Progenitor cell of endocrine pancreas (in vitro differentiated cells): ENCODE measurements at regions not wholly inside any gene's neighbourhood (a gene's known extent, or its start where the extent isn't known, plus 50 kb on each side); places are given as distances from the start of the nearest gene placed in this dataset.

Source experiments
- DNase-seq: peaks from one replicate; pipeline ENCODE4 v3.0.0; 2021; ENCODE audit warnings: low spot score; ENCODE audit not compliant: unreplicated experiment
- H3K27ac Mint-ChIP-seq: 2 replicates; pipeline ENCODE4 v1.8.0; 2021; ENCODE audit warnings: mild to moderate bottlenecking, moderate library complexity, mixed read lengths
- H3K27me3 Mint-ChIP-seq: 2 replicates; pipeline ENCODE4 v1.8.0; 2021; ENCODE audit warnings: mixed read lengths
- H3K36me3 Mint-ChIP-seq: 2 replicates; pipeline ENCODE4 v1.8.0; 2022; ENCODE audit warnings: mixed read lengths; ENCODE audit not compliant: insufficient read depth
- H3K4me1 Mint-ChIP-seq: 2 replicates; pipeline ENCODE4 v1.8.0; 2021; ENCODE audit warnings: low read depth, mixed read lengths
- H3K4me3 Mint-ChIP-seq: 2 replicates; pipeline ENCODE4 v1.8.0; 2021; ENCODE audit warnings: low read depth, mild to moderate bottlenecking, moderate library complexity, mixed read lengths
- H3K9me3 Mint-ChIP-seq: 2 replicates; pipeline ENCODE4 v1.8.0; 2021; ENCODE audit warnings: low read depth, mixed read lengths
- CTCF ChIP-seq: fragments of 200-600 bp; sonication (generic); IDR thresholded peaks from one replicate; pipeline ENCODE4 v1.5.0; 2021; ENCODE audit warnings: antibody characterized with exemption, mild to moderate bottlenecking; ENCODE audit not compliant: unreplicated experiment

- Mint-ChIP-seq H3K9me3 (peaks cover 17% of the 10 kb centered on the region), H3K27me3 (peaks cover 20% of the 10 kb centered on the region), H3K4me1 (peaks cover 3% of the 10 kb centered on the region), H3K27ac (no peak overlapping the region), H3K4me3 (no peak overlapping the region), H3K36me3 (no peaks in the 10 kb centered on the region)
- DNase-seq, result no peak
- no peak for TF ChIP-seq CTCF
Measured at GRCh38 chr11:130728185-130729180, 187.8 kb downstream of the SNX19 start.

GRCh38 chr11:130729193-130729592 is 187.1 kb downstream of the SNX19 start:
- Mint-ChIP-seq H3K27ac (no peak overlapping the region), H3K9me3 (peaks cover 18% of the 10 kb centered on the region), H3K36me3 (no peaks in the 10 kb centered on the region), H3K27me3 (peaks cover 17% of the 10 kb centered on the region), H3K4me1 (peaks cover 3% of the 10 kb centered on the region), H3K4me3 (no peak overlapping the region)
- DNase-seq, result no peak
- TF ChIP-seq CTCF, result no peak

GRCh38 chr11:130729678-130730300 is 186.5 kb downstream of the SNX19 start:
- no peak for DNase-seq
- Mint-ChIP-seq H3K4me1 (peaks cover 3% of the 10 kb centered on the region), H3K4me3 (no peak overlapping the region), H3K9me3 (peaks cover 24% of the 10 kb centered on the region), H3K36me3 (no peaks in the 10 kb centered on the region), H3K27ac (no peak overlapping the region), H3K27me3 (peaks cover 17% of the 10 kb centered on the region)
- TF ChIP-seq CTCF, result no peak

- H3K36me3 Mint-ChIP-seq, result no peaks in the 10 kb centered on the region
- no peak overlapping the region for H3K27ac Mint-ChIP-seq
- TF ChIP-seq CTCF, result no peak
- H3K27me3 Mint-ChIP-seq, result peaks cover 12% of the 10 kb centered on the region
- H3K9me3 Mint-ChIP-seq, result peaks cover 29% of the 10 kb centered on the region
- no peaks in the 10 kb centered on the region for H3K4me1 Mint-ChIP-seq
- H3K4me3 Mint-ChIP-seq, result no peak overlapping the region
- DNase-seq, result no peak
Measured at GRCh38 chr11:130731401-130731800, 184.9 kb downstream of the SNX19 start.

- no peak overlapping the region for H3K27ac Mint-ChIP-seq
- H3K9me3 Mint-ChIP-seq, result peaks cover 29% of the 10 kb centered on the region
- no peak for DNase-seq
- no peaks in the 10 kb centered on the region for H3K4me1 Mint-ChIP-seq
- no peak overlapping the region for H3K4me3 Mint-ChIP-seq
- no peaks in the 10 kb centered on the region for H3K36me3 Mint-ChIP-seq
- peaks cover 5% of the 10 kb centered on the region for H3K27me3 Mint-ChIP-seq
- no peak for TF ChIP-seq CTCF
Measured at GRCh38 chr11:130732476-130732875, 183.8 kb downstream of the SNX19 start.
